Vagina (tissue), 2 donors: ENCODE measurements at regions not wholly inside any gene's neighbourhood (a gene's known extent, or its start where the extent isn't known, plus 50 kb on each side); places are given as distances from the start of the nearest gene placed in this dataset.

ENCODE experiments used
- POLR2A ChIP-seq, 2 donors: fragments of 450-650 bp; IDR thresholded peaks; one replicate each; pipeline ENCODE4 v1.6.1; 2017; ENCODE audit warnings: antibody characterized with exemption in 2 of 2, mild to moderate bottlenecking in 2 of 2, moderate library complexity in 2 of 2
- POLR2AphosphoS5 ChIP-seq, 2 donors: sonication (generic); formaldehyde crosslinking; IDR thresholded peaks; one replicate each; pipeline ENCODE4 v1.9.0; 2017; ENCODE audit warnings: antibody characterized with exemption in 2 of 2, mild to moderate bottlenecking in 2 of 2, low read depth in 1 of 2; ENCODE audit not compliant: insufficient read depth in 1 of 2
- TF ChIP-seq, protein P1 (sequence below), 3 experiments: fragments of 450-650 bp in 2 of 3; fragments of 200-600 bp in 1 of 3; sonication (generic) in 1 of 3; IDR thresholded peaks; one replicate each; pipeline ENCODE4 v1.5.1; 2017 to 2019; ENCODE audit warnings: antibody characterized with exemption in 3 of 3, mild to moderate bottlenecking in 2 of 3, moderate library complexity in 2 of 3

- TF ChIP-seq, protein P1, sequence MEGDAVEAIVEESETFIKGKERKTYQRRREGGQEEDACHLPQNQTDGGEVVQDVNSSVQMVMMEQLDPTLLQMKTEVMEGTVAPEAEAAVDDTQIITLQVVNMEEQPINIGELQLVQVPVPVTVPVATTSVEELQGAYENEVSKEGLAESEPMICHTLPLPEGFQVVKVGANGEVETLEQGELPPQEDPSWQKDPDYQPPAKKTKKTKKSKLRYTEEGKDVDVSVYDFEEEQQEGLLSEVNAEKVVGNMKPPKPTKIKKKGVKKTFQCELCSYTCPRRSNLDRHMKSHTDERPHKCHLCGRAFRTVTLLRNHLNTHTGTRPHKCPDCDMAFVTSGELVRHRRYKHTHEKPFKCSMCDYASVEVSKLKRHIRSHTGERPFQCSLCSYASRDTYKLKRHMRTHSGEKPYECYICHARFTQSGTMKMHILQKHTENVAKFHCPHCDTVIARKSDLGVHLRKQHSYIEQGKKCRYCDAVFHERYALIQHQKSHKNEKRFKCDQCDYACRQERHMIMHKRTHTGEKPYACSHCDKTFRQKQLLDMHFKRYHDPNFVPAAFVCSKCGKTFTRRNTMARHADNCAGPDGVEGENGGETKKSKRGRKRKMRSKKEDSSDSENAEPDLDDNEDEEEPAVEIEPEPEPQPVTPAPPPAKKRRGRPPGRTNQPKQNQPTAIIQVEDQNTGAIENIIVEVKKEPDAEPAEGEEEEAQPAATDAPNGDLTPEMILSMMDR (IDR thresholded peaks at IDR 0.05), result no peak
- TF ChIP-seq POLR2A (IDR thresholded peaks at IDR 0.05) (no peak), POLR2AphosphoS5 (IDR thresholded peaks at IDR 0.05; ENCODE audit: insufficient read depth in 1 of 2, low read depth in 1 of 2) (no peak)
Measured at GRCh38 chr20:19070681-19071445, 141.6 kb upstream of the SLC24A3 start.
